ENCODE measurements at regions not wholly inside any gene's neighbourhood (a gene's known extent, or its start where the extent isn't known, plus 50 kb on each side); places are given as distances from the start of the nearest gene placed in this dataset.
"Not testable (repeated sequence)": the region's sequence is repeated elsewhere in the genome, so short reads cannot be mapped to it uniquely, and the experiment has no call there.

DNA sequence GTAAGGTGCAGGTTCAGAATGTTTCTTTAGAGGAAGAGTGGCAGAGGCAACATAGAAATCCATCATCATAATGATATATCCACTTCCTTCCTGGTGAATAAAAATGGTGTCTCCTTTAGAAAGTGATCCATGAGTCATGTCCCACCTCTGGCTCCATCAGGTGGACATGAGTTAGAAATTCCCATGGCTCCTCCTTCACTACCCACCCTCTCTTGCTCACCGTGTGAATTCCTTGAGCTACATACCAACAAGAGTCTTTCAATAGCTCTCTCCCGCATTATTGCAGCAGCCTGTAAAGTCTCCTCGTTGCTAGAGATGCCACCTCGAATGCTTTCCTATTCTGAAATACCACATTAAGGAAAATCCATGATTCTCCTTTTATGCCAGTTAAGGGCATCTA lies 317.6 kb downstream of the LNPK start:
- TF ChIP-seq, protein P1, sequence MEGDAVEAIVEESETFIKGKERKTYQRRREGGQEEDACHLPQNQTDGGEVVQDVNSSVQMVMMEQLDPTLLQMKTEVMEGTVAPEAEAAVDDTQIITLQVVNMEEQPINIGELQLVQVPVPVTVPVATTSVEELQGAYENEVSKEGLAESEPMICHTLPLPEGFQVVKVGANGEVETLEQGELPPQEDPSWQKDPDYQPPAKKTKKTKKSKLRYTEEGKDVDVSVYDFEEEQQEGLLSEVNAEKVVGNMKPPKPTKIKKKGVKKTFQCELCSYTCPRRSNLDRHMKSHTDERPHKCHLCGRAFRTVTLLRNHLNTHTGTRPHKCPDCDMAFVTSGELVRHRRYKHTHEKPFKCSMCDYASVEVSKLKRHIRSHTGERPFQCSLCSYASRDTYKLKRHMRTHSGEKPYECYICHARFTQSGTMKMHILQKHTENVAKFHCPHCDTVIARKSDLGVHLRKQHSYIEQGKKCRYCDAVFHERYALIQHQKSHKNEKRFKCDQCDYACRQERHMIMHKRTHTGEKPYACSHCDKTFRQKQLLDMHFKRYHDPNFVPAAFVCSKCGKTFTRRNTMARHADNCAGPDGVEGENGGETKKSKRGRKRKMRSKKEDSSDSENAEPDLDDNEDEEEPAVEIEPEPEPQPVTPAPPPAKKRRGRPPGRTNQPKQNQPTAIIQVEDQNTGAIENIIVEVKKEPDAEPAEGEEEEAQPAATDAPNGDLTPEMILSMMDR (IDR thresholded peaks at IDR 0.05; ENCODE audit: insufficient read depth, low read length, poor library complexity, severe bottlenecking), result no peak
- Histone ChIP-seq H3K36me3 (ENCODE audit: control insufficient read depth, insufficient read depth, low read length) (no peaks in the 10 kb centered on the region), H3K4me3 (replicated peaks; ENCODE audit: low read depth, low read length) (no peak overlapping the region), H3K27me3 (replicated peaks; ENCODE audit: control insufficient read depth, insufficient read depth, low read length) (peaks cover 1% of the 10 kb centered on the region)
- no peak for DNase-seq (ENCODE audit: extremely low read depth, insufficient read length)

DNA sequence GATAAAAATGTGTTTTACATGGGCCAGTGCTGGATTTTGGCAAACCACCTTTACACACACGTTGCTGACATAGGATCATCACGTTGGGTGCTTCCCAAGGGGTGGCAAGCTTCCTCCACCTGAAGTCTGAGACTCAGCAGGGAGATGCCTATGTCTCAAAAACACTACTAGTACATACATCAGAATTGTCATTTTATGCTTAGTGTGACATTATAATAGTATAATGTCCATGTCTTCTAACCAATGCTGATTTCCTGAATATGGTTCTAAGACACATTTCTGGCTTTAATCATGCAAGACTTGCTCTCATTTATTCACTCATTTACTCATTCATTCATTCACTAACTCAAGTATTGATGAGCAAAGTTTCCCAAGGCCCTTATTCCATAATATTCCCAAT lies 322.3 kb downstream of the LNPK start:
- no peak for DNase-seq (ENCODE audit: extremely low read depth, insufficient read length)
- Histone ChIP-seq H3K27me3 (replicated peaks; ENCODE audit: control insufficient read depth, insufficient read depth, low read length) (peaks cover 1% of the 10 kb centered on the region; the same call in 1 of the 2 replicates), H3K4me3 (replicated peaks; ENCODE audit: low read depth, low read length) (no peak overlapping the region), H3K36me3 (ENCODE audit: control insufficient read depth, insufficient read depth, low read length) (no peaks in the 10 kb centered on the region)
- TF ChIP-seq, protein P1 (IDR thresholded peaks at IDR 0.05; ENCODE audit: insufficient read depth, low read length, poor library complexity, severe bottlenecking), result no peak

DNA sequence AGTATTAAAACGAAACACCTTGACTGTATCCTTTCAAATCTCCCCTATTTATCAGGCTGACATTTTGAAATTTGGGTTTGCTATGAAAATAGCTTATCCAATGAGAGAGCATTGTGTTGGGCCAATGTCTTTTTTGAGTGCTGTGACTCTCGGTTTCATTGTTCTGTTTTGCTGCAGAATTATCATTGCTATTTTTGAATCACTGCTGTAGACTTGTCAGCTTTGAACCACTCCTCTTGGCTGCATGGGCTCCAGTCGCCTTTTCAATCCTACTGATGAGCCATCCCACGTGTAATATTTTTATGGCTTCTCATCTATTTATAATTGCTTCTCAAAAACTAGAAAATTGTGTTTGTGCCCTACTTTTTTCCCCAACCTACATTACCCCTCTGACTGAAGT lies 322.8 kb downstream of the LNPK start:
- TF ChIP-seq, protein P1 (IDR thresholded peaks at IDR 0.05; ENCODE audit: insufficient read depth, low read length, poor library complexity, severe bottlenecking), result no peak
- peaks cover 1% of the 10 kb centered on the region; the same call in 1 of the 2 replicates for H3K27me3 ChIP-seq (replicated peaks; ENCODE audit: control insufficient read depth, insufficient read depth, low read length)
- DNase-seq (ENCODE audit: extremely low read depth, insufficient read length), result no peak

DNA sequence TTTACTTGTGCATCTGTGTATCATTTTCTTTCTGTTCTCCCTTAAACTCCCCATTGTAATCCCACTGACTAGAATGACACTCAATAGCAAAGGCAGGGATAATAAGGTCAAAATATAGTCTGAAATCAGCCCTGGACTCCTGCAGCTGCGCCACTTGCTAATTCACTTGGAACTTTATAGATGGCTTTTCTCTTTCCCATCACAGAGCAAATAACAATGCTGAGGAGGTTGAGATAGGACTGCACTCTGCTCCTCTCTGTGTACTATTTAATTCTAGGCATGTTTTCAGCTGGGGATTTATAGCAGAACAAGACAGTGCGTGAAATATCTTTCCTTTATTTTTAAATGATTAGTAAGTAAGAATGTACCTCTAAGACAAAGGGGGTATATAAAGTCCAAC lies 324.2 kb downstream of the LNPK start:
- Histone ChIP-seq H3K27me3 (replicated peaks; ENCODE audit: control insufficient read depth, insufficient read depth, low read length) (no peaks in the 10 kb centered on the region), H3K4me3 (replicated peaks; ENCODE audit: low read depth, low read length) (no peak overlapping the region), H3K36me3 (ENCODE audit: control insufficient read depth, insufficient read depth, low read length) (no peaks in the 10 kb centered on the region)
- no peak for DNase-seq (ENCODE audit: extremely low read depth, insufficient read length)
- TF ChIP-seq, protein P1 (IDR thresholded peaks at IDR 0.05; ENCODE audit: insufficient read depth, low read length, poor library complexity, severe bottlenecking), result no peak

More for the DNA sequence above, 322.8 kb downstream of the LNPK start:
- Histone ChIP-seq H3K4me3 (replicated peaks; ENCODE audit: low read depth, low read length) (no peak overlapping the region), H3K36me3 (ENCODE audit: control insufficient read depth, insufficient read depth, low read length) (no peaks in the 10 kb centered on the region)

DNA sequence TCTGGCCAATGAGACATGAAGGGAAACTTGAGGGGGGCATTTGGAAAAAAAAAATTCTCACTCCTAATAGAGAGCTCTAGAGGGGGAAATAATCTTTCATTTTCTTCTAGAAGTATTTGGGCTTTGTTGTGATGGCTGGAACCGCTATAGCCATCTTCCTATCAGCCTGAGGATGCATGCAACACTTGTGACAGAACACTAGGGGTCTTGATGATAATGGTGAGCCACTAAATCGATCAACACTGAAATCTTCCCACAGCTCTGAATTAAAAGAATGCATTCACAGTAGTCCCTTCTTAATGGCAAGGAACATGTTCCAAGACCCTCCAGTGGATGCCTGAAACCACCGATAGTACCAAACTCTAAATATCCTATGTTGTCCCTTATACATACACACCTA lies 325.3 kb downstream of the LNPK start:
- no peak overlapping the region for H3K4me3 ChIP-seq (replicated peaks; ENCODE audit: low read depth, low read length)
- no peaks in the 10 kb centered on the region for H3K36me3 ChIP-seq (ENCODE audit: control insufficient read depth, insufficient read depth, low read length)
- no peak for DNase-seq (ENCODE audit: extremely low read depth, insufficient read length)
- no peaks in the 10 kb centered on the region for H3K27me3 ChIP-seq (replicated peaks; ENCODE audit: control insufficient read depth, insufficient read depth, low read length)
- TF ChIP-seq, protein P1 (IDR thresholded peaks at IDR 0.05; ENCODE audit: insufficient read depth, low read length, poor library complexity, severe bottlenecking), result peak; percentile 9

DNA sequence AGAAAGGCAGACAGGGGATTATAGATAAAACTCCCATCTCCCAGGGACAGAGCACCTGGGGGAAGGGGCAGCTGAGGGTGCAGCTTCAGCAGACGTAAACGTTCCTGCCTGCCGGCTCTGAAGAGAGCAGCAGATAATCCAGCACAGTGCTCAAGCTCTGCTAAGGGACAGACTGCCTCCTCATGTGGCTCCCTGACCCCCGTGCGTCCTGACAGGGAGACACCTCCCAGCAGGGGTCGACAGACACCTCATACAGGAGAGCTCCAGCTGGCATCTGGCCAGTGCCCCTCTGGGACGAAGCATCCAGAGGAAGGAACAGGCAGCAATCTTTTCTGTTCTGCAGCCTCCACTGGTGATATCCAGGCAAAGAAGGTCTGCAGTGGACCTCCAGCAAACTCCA lies 333.3 kb downstream of the LNPK start:
- H3K36me3 ChIP-seq (ENCODE audit: control insufficient read depth, insufficient read depth, low read length); DNase-seq (ENCODE audit: extremely low read depth, insufficient read length); H3K27me3 ChIP-seq (replicated peaks; ENCODE audit: control insufficient read depth, insufficient read depth, low read length); H3K4me3 ChIP-seq (replicated peaks; ENCODE audit: low read depth, low read length): not testable (repeated sequence)

Data from GM06990 (cell line).